HFF-Myc (cell line): ENCODE measurements at regions not wholly inside any gene's neighbourhood (a gene's known extent, or its start where the extent isn't known, plus 50 kb on each side); places are given as distances from the start of the nearest gene placed in this dataset.
"Not testable (repeated sequence)": the region's sequence is repeated elsewhere in the genome, so short reads cannot be mapped to it uniquely, and the experiment has no call there.

Source experiments
- DNase-seq: peaks from one replicate; pipeline ENCODE4 v3.0.0-alpha.2; 2011; ENCODE audit warnings: low read depth; ENCODE audit errors: extremely low read depth
- H3K4me3 ChIP-seq: replicated peaks from 2 replicates; pipeline ENCODE4 v1.5.1; 2011; ENCODE audit warnings: low read depth, mild to moderate bottlenecking, control low read depth, low read length
- TF ChIP-seq, protein P1 (sequence below): IDR thresholded peaks from 2 replicates; pipeline ENCODE4 v1.5.1; 2012; ENCODE audit warnings: mild to moderate bottlenecking, low read depth, low read length, control low read depth; ENCODE audit errors: missing control alignments

DNA sequence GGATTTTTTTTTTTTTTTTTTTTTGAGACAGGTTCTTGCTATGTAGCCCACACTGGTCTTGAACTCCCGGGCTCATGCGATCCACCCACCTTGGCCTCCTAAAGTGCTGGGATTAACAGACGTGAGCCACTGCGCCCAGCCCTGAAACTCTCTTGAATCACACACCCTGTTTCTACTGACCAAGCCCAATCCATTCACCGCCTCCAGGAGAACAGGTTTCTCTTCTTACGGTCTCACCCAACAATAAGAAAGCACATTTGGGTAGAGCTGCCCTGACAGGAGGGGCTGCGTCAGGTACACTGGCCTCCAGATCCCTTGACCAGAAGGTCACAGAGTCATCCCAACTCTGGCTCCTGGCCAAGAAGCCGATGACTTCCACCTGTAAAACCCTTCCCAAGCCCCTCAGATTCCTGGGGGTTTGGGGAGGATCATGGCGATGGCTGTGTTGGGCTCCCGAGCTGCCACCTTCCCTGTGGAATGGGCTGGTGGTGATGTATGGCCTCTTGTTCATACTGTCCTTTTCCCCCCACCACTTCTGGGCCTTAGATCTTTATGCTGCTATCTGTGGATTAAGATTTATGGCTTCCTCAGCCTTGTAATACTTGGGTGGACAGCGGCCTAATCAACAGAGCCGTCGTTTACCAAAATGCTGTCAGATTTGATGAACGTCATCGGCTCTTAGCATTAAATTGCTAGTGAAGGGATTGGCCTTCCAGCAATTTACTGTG is 89.1 kb downstream of the KATNIP start:
- TF ChIP-seq, protein P1, sequence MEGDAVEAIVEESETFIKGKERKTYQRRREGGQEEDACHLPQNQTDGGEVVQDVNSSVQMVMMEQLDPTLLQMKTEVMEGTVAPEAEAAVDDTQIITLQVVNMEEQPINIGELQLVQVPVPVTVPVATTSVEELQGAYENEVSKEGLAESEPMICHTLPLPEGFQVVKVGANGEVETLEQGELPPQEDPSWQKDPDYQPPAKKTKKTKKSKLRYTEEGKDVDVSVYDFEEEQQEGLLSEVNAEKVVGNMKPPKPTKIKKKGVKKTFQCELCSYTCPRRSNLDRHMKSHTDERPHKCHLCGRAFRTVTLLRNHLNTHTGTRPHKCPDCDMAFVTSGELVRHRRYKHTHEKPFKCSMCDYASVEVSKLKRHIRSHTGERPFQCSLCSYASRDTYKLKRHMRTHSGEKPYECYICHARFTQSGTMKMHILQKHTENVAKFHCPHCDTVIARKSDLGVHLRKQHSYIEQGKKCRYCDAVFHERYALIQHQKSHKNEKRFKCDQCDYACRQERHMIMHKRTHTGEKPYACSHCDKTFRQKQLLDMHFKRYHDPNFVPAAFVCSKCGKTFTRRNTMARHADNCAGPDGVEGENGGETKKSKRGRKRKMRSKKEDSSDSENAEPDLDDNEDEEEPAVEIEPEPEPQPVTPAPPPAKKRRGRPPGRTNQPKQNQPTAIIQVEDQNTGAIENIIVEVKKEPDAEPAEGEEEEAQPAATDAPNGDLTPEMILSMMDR = no peak
- no peak for DNase-seq
- no peak overlapping the region for H3K4me3 ChIP-seq

DNA sequence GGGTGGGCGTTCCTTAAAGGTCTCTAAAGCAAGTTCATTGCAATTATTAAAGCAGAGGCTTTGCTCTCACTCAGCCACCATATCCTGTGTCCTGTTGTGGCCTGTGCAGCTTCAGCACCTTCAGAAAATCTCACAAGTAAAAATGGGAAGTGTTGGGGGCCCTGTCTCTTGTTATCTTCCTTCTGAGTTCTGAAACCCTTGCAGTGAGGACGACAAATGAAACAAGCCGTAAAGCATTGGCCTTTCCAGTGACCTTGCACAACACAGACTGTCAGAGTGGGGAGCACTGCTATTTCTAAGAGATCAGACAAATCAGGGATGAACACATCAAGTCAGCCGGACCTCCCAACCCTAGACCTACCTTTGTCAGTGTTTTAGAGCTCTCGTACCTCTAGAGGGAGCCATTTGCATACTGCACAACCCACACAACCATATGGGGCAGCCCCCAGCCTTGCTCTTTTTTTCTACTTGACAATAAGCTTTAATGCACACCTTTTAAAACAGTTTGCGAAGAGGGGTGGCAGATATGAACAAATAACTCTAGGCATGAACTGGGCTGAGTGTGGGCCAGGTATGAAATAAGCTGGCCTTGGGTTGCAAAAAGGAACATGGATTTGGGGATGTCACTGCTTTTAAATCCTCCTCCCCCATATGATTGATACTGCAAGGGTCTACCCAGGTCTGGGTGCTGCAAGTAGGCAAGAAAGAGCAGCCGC is 89.8 kb downstream of the KATNIP start:
- TF ChIP-seq, protein P1 = peak; percentile 81
- no peak overlapping the region for H3K4me3 ChIP-seq
- peak; percentile 44 for DNase-seq

DNA sequence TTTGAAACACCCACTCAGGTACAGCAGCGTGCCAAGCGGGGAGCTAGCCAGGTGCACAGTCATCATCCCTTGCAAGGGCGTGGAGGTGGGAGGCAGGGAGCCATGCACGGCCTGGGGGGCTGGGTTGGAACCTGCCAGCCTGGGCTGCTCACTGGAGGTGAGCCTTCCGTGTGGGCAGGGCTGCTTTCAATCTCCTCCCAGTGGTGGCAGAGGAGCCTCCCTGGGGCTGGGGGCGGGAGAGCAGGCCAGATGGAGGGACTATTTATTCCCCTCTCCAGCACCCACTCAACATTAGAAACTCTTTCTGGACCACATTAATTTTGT is 90.3 kb downstream of the KATNIP start:
- DNase-seq = no peak
- TF ChIP-seq, protein P1 = no peak
- no peak overlapping the region for H3K4me3 ChIP-seq

DNA sequence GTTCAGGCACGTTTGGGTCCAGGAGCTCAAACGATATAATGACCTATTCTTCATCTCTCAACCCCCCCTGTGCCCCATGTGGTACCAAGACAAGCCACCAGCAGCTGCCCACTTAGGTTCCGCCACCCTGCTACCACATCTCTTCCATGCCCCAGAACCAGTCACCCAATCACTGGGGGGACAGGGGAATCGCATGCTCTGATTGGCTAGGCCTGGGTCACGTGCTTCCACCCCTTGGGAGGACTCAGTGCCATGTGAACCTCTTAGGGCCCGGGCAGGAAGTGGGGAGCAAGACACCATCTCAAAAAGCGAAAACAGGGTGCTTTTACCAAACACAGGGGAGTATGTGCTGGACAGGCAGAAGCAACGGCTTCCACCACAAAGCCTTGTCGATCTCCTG is 91.3 kb downstream of the KATNIP start:
- no peak for DNase-seq
- TF ChIP-seq, protein P1 = no peak
- no peak overlapping the region for H3K4me3 ChIP-seq

DNA sequence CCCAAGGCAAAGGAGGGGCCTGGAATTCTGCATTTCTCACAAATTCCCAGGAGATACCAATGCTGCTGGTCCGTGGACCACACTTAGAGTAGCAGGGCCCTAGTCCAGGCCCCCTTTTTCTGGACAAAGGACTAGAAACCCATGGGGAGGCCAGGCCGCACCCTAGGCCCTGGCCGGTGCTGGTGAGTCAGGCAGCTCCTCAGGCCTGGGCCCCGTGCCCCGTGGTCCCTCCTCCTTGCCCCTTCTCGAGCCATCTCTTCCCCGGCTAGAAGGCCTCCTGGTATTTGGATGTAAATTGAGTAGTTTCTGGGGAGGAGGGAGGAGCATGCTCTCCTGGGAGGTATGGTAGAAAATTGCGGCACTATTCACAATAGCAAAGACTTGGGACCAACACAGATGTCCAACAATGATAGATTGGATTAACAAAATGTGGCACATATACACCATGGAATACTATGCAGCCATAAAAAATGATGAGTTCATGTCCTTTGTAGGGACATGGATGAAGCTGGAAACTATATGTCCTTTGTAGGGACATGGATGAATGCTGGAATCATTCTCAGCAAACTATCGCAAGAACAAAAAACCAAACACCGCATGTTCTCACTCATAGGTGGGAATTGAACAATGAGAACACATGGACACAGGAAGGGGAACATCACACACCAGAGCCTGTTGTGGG is 91.9 kb downstream of the KATNIP start:
- not testable (repeated sequence) for H3K4me3 ChIP-seq, DNase-seq

DNA sequence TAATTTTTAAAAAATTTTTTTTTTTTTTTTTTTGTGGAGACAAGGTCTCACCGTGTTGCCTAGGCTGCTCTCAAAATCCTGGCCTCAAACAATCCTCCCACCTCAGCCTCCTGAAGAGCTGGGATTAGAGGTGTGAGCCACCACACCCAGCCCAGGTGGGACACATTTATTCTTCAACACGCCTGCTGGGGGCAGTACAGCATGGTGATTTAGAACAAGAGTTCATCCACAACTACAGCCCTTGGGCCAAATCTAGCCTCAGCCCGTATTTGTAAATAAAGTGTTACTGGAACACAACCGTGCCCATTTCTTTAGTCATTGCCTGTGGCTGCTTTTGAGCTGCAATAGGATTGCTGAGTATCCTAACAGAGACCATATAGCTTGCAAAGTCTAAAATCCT is 92.8 kb downstream of the KATNIP start:
- DNase-seq = peak; percentile 7
- H3K4me3 ChIP-seq = no peak overlapping the region
- TF ChIP-seq, protein P1 = no peak

DNA sequence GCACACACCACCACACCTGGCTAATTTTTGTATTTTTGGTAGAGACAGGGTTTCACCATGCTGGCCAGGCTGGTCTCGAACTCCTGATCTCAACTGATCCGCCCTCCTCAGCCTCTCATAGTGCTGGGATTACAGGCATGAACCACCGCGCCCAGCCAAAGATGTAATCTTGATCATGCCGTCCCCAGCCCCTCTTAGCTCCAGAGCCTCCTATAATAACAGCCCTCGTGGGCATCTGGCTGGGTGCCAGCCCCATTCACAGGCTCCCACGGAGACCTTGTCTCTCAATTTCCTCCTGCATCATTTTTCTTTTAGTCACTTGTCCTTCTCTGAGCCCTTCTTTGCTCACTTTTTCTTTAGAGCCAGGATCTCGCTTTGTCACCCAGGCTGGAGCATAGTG is 94.2 kb downstream of the KATNIP start:
- TF ChIP-seq, protein P1 = no peak
- H3K4me3 ChIP-seq = no peak overlapping the region
- no peak for DNase-seq
